Urothelium cell line (cell line): ENCODE measurements at regions not wholly inside any gene's neighbourhood (a gene's known extent, or its start where the extent isn't known, plus 50 kb on each side); places are given as distances from the start of the nearest gene placed in this dataset.

Experiments used
- DNase-seq: peaks from one replicate; pipeline ENCODE4 v3.0.0; 2011; ENCODE audit warnings: low spot score, mixed read lengths
- FAIRE-seq: peaks from 2 replicates; lab custom pipeline; 2011; peaks lifted over from hg19 to GRCh38; lab: Jason Lieb, UNC

GRCh38 chr18:42258301-42258965 lies 303.4 kb downstream of the PIK3C3 start:
- FAIRE-seq: no peak
- no peak for DNase-seq

GRCh38 chr18:42261731-42262130 lies 306.7 kb downstream of the PIK3C3 start:
- DNase-seq: no peak
- FAIRE-seq: no peak

- FAIRE-seq (no peak), DNase-seq (no peak)
These were observed 309.5 kb downstream of the PIK3C3 start for GRCh38 chr18:42264497-42264896.

GRCh38 chr18:42268186-42268725 lies 313.2 kb downstream of the PIK3C3 start:
- FAIRE-seq (no peak), DNase-seq (no peak)

- no peak for FAIRE-seq
- no peak for DNase-seq
These were observed 313.8 kb downstream of the PIK3C3 start for GRCh38 chr18:42268798-42269197.

GRCh38 chr18:42271647-42272414 lies 316.8 kb downstream of the PIK3C3 start:
- DNase-seq: no peak
- FAIRE-seq: no peak

- FAIRE-seq (no peak), DNase-seq (no peak)
These were observed 319.6 kb downstream of the PIK3C3 start for GRCh38 chr18:42274488-42275137.

GRCh38 chr18:42275138-42275535 lies 320.1 kb downstream of the PIK3C3 start:
- DNase-seq (no peak), FAIRE-seq (no peak)

GRCh38 chr18:42275949-42276730 lies 321.1 kb downstream of the PIK3C3 start:
- FAIRE-seq (no peak), DNase-seq (no peak)

- FAIRE-seq (no peak), DNase-seq (no peak)
These were observed 326.1 kb downstream of the PIK3C3 start for GRCh38 chr18:42281124-42281523.

- no peak for DNase-seq
- FAIRE-seq: no peak
These were observed 326.8 kb downstream of the PIK3C3 start for GRCh38 chr18:42281851-42282250.

GRCh38 chr18:42287047-42287446 lies 332.0 kb downstream of the PIK3C3 start:
- FAIRE-seq (no peak), DNase-seq (no peak)

- FAIRE-seq (no peak), DNase-seq (no peak)
These were observed 333.1 kb downstream of the PIK3C3 start for GRCh38 chr18:42288129-42288528.

- no peak for FAIRE-seq
- no peak for DNase-seq
These were observed 334.5 kb downstream of the PIK3C3 start for GRCh38 chr18:42289526-42289925.

GRCh38 chr18:42290318-42291307 lies 335.6 kb downstream of the PIK3C3 start:
- FAIRE-seq: no peak
- no peak for DNase-seq

GRCh38 chr18:42292654-42293053 lies 337.6 kb downstream of the PIK3C3 start:
- DNase-seq (no peak), FAIRE-seq (no peak)

GRCh38 chr18:42296192-42296591 lies 341.2 kb downstream of the PIK3C3 start:
- DNase-seq (no peak), FAIRE-seq (no peak)

GRCh38 chr18:42296723-42297122 lies 341.7 kb downstream of the PIK3C3 start:
- no peak for DNase-seq
- FAIRE-seq: no peak

- DNase-seq: peak; percentile 57
- FAIRE-seq: no peak
These were observed 344.0 kb downstream of the PIK3C3 start for GRCh38 chr18:42298759-42299675.
